Amniotic epithelial cell (primary cell): ENCODE measurements at regions not wholly inside any gene's neighbourhood (a gene's known extent, or its start where the extent isn't known, plus 50 kb on each side); places are given as distances from the start of the nearest gene placed in this dataset.
"Not testable (repeated sequence)": the region's sequence is repeated elsewhere in the genome, so short reads cannot be mapped to it uniquely, and the experiment has no call there.

Experiments used
- DNase-seq: peaks from one replicate; pipeline ENCODE4 v3.0.0-alpha.2; 2010; ENCODE audit warnings: low read depth

DNA sequence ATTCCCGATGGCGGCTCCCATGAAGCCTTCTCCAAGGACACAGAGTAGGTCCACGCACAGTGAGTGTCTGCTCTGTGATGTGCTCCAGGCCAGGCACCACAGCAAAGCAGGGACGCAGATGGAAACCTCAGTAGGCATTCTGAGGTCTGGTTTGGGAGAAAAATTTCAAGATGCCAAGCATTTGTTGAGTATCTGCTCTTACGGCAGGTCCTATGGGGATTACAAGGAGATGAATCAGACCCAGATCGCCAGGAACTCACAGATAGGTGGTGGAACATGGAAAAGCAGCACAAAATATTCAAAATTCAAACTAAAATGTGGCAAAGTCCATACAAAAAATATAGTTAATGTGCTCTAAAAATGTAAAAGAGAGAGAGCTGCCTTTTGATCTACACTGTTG lies 684.9 kb upstream of the TMEM132C start:
- no peak for DNase-seq

DNA sequence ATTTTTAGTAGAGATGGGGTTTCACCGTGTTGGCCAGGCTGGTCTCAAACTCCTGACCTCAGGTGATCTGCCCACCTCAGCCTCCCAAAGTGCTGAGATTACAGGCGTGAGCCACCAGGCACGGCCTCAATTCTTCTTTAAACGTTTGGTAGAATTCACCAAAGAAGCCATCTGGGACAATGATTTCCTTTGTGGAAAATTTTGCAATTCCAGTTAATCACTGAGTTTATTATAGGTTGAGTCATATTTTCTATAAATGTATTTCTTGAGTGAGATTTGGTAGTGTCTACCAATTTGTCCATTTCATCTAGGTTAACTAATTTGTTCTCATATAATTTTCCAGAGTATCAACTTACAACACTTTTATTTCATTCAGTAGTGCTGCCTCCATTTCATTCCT lies 683.9 kb upstream of the TMEM132C start:
- no peak for DNase-seq

DNA sequence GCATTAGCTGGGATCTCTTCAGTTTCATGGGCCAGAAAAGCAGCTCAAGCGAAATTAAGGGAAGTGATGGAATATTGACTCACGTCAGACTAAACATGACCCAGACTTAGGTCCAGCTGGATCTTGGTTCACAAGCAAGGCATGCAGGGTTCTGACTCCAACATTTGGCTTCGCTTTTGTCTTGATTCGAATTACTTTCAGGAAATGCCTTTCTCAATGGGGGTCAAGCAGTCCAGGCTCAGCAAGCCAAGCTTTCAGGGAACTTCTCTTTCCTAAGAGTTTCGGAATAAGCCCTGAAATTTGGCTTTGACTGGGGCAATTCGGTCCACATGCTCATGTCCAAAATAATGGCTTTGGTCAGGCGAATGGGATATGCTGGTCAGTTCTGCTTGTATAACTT lies 678.7 kb upstream of the TMEM132C start:
- no peak for DNase-seq

DNA sequence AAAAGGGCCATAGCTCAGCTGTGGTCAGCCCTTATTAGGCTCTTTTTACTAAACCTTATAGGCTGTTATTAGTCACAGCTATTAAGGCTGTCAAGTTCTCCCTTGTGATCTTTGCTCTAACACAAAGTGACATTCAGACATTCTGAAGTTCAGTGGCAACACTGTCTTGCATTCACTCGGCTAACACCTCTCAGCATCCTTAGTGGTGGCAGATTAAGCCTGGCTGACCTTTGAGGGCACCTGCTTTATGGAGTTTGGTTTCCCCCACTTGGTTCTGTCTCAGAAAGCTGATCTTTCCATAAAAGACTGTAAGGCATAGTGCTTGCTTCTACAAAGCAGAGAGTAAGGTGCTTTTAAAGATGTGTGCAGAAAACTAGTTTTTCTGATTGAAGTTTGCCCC lies 677.4 kb upstream of the TMEM132C start:
- DNase-seq, result no peak

DNA sequence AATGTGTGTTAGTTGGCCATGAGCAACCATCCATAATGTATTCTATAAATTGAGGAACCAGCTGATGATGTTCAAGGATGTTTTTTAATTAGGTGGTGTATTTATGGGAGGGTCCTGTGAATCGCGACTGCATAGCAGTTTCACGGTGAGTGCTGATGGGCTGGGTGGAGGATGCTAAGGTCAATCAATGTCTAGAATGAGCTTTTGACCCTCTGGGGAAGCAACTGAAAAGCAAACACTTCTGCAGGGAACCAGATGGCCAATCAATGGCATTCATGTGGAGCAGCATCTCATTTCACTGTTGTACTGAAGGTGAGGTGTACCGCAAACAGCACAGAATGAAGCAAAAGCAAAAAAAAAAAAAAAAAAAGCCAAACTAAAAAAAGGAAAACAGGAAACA lies 676.1 kb upstream of the TMEM132C start:
- no peak for DNase-seq

DNA sequence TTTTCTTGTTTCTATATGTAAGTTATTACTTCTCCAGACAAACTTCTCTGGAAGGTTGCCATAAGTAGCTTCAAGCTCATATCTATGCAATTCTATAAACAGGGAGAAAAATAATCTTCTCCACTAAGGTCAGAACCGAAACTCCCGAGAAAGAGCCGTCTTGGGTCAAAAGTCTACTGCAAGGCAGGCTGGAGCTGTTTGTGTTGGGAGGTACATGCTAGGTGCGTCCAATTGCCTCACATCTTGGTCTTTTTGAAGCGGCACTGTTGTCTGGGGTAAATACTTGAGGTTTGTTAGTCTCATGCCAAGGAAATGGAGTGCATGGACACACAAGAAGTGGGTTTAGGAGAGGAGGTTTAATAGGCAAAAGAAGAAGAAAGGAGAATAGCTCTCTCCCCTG lies 674.7 kb upstream of the TMEM132C start:
- no peak for DNase-seq

DNA sequence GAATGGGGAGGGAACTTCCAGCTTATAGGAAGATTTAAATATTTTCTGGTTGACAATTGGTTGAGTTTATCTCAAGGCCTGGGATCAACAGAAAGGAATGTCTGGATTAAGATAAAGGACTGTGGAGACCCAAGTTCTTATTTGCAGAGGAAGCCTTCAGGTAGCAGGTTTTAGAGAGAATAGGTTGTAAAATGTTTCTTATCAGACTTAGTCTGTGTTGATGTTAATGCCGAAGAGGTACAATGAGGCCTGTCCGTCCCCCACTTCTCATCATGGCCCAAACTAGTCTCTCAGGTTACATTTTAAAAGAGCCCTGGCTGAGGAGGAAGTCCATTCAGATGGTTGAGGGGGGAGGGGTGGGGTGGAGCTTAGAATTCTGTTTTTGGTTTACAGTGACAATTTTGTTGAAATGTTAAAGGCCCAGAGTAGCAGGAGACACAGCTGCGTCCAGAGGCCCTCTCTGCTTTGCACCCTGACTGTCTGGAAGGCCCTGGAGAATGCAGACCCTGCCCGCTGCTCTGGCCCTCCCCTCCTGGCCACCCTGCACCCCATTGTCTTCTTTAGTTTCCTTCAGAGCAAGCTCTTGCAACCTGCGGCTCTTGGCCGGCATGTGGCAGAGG lies 672.5 kb upstream of the TMEM132C start:
- DNase-seq, result no peak

DNA sequence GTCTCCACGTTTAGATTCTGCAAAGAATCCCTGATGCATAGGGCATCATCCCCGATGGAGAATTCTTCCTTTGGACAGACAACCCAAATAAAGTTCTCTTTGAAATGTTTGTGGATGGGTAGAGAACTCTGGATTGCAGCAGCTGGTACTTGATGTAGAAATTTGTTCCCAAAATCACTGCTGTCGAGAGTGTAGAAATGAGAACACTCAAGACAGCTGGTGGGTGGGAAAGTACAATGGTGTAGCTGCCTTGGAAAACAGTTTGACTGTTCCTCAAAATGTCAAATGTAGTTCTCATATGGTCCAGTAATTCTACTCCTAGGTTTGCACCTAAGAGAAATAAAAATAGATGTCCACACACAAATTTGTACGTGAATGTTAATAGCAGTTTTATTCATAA lies 671.5 kb upstream of the TMEM132C start:
- DNase-seq, result no peak

DNA sequence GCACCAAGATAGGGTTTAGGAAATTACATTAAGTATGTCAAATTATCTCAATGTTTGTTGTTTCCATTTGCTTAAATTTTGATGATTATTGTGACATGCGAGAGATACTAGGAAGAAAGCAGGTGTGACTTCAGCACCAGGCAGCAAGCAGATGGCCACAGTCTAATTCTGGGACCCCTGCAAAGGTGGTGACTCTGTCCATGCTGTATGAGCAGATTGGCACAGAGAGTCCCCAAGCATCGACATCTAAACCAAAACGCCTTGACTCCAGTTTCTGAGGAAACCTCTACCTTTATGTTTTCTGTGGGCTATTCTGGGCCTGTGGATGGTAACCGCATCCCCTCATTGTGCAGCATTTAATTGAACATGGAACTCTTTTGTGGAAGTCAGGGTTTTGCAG lies 670.1 kb upstream of the TMEM132C start:
- DNase-seq, result no peak

DNA sequence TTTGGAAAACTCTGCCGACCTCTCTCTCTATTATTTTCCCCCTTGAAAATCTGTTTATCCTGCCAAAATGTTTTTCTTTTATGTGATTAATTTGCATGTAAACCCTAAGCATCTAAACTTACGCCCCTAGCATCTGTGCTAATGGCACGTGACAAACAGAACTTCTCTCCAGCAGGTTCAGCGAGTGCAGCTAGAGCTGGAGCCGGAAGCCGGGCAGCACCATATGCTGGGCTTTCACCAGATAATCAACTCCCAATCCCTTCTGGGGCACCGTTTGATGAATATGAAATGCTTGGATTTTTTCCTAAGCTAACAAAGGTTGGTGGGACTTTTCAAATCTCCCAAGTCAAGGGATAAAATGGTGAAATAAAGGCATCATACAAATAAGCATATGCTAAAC lies 667.5 kb upstream of the TMEM132C start:
- no peak for DNase-seq

DNA sequence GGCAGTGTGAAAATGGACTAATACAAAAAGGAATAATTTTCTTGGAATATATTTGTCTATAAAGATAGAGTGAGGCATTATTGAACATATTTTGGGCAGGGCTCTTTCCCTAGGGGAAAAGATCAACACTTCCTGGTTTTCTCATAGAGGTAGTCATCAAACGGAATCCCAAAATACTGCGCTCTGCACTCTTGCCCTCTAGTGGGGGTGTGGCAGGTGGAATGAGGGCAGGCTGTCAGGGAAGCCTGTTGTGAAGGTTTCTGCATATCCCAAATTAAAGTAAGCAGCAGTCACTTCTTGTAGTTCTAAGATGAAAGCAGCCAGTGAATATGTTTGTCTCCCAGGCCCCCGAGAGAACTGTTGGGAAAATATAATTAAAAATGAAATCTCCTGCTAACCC lies 666.8 kb upstream of the TMEM132C start:
- no peak for DNase-seq

DNA sequence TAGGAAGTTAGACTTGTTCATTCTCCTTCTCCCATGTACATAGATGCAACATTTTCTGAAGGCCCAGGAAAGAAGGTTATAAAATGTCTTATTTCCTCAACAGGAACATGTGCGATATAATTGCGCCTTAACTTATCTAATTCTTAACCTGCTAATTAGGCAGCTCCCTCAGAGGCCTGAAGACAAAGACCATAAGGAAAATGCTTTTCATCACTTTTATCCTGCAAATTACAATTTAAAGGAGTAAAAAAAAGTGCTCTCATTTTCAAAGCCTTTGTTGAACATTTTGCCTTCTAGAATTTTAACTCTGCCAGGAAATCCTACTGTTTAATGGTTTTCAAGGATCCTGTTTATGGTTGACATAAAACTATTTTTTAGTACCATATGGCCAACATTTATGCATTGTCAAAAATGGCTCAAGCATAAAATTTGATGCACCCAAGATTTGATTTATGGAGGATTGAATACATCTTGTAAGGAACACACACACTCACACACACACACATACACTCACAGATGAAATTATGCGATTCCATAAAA lies 660.4 kb upstream of the TMEM132C start:
- DNase-seq, result no peak

DNA sequence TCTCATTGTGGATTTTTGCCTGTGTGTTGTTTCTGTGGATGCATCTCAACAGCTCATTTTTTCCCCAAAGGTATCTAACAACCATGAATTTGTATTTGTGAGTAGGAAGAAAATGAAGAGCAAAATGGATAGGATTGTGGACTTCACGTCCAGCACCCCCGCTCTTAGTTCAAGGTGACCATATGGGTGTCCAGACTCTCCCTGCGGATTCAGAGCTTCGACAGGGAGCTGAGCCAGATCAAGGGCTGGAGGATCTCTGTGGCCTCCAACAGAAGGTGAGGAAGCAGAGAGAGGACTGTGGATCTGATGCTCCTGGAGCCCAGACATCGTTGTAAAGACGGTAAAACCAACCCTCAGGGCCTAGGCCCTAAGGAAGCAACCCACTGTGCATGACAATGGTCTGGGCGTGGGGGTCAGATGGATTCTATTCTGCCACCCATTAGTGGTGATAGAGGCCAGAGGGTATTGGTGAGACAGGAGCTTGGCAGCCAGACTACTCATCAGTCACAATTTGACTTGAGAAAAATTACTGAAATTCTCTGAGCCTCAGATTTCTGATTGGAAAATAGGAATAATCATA lies 659.7 kb upstream of the TMEM132C start:
- DNase-seq, result no peak

DNA sequence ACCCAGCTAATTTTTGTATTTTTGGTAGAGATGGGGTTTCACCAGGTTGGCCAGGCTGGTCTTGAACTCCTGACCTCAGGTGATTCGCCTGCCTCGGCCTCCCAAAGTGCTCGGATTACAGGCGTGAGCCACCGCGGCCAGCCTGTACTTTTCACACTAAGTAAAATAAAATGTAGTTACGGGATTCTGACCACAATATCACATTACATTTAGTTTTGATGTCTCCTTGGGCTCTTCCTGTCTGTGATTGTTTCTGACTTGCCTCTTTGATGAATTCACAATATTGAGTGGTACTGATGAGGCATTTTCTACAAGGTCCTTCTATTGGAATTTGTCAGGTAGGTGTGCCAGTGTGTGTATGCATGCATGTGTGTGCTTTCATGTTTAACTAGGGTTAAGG lies 658.6 kb upstream of the TMEM132C start:
- DNase-seq, result not testable (repeated sequence)

DNA sequence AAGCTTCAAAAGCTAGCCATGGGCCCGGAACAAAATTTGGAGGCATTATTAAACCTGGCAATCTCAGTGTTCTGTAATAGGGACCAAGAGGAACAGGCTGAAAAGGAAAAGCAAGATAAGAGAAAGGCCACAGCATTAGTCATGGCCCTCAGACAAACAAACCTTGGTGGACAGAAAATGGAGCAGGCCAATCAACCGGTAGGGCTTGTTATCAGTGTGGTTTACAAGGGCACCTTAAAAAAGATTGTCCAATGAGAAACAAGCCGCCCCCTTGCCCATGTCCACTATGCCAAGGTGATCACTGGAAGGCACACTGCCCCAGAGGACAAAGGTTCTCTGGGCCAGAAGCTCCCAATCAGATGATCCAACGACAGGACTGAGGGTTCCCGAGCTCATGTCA lies 653.9 kb upstream of the TMEM132C start:
- no peak for DNase-seq

DNA sequence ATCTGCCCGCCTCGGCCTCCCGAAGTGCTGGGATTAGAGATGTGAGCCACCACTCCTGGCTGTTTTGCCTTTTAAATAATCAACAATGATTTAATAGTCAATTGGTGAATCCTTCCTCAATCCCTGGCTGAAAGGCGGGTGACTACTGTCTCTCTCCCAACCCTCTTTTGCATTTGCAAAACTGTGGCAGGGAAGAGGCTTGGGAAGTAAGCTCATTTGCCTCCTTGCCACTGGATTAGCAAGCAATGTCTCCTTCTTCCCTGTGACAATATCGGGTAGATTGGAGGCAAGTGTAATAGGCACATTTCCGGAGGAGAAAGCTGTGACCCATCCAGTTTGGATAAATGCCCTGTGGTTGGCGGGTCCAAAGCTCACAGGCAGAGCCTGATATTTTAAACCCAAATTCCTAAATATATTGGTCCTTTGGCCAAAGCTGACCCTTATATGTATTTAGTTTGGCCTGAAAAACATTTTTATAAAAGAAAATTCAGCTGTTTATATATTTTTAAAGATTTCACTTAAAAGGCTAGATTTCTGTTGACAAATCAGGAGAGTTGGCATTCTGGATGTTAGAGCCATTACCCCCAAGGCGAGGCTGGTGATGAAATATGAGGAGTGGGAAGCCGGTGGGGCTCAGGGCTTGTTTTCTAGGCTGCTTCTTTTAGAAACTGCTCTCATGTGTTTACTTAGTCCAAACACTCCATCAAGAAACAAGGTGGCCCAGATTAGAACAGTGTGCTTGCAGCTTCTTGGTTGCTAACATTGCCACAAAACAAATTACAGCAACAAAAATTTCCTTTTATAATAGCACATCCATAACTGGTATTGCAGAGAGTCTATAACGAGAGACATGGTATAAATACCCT lies 646.9 kb upstream of the TMEM132C start:
- no peak for DNase-seq

DNA sequence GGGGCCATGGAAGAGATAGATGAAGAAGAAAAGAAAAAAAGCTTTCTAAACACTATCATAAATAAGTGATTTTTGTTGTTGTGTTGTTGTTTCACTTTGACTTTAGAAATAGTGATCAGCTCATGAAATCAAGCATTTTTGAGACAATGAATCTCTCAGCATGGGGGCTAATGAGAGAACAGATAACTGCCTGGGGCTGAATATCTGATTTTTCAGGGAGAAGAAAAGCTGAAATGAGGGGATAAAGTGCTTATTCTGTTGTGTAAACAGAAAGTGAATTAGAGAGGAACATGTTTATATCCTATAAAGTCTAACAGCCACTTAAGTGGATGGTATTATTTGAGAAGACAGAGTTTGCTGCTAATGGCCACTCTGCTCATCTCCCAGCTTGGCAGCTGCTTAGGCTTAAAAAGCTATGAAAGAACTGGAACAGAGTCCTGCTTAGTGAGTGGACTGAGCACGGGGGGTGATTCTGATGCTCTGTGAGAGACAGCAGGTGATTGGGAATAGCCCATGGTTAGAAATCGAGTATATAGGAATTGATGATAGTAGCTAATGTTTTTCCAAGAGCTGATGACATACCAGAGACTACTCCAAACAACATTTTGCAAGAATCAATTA lies 646.1 kb upstream of the TMEM132C start:
- DNase-seq, result no peak

DNA sequence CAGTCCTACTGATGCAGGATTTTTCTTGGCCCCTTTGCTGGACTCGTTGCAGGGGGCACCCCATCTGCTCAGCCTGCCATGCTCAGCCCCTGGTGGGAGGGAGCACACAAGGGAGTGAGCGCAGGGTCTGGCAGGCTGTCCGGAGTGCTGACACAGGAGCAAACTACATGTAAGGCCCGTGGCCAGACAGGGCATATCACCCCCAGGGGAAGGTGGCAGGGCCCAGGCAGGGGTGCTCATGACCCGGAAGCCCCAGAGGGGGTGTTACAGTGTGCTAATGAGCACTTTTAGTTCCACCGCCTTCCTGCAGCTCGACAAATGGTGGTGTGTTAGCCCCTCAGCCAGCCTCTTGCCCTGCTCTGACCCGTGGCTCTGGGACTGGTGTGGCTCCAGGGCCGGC lies 645.6 kb upstream of the TMEM132C start:
- DNase-seq, result no peak

DNA sequence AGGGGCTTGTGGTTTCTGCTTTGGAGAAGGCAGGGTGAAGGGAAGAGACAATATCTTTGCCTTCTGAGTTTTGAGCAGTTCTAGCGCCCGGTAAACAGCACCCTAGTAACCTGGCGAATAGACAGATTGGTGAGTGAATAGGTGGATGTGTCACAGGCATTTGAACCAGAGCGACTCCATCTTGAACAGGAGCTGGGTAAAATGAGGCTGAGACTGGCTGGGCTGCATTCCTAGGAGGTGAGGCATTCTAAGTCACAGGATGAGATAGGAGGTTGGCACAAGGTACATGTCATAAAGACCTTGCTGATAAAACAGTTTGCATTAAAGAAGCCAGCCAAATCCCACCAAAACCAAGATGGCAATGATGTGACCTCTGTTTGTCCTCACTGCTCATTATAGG lies 643.6 kb upstream of the TMEM132C start:
- no peak for DNase-seq

DNA sequence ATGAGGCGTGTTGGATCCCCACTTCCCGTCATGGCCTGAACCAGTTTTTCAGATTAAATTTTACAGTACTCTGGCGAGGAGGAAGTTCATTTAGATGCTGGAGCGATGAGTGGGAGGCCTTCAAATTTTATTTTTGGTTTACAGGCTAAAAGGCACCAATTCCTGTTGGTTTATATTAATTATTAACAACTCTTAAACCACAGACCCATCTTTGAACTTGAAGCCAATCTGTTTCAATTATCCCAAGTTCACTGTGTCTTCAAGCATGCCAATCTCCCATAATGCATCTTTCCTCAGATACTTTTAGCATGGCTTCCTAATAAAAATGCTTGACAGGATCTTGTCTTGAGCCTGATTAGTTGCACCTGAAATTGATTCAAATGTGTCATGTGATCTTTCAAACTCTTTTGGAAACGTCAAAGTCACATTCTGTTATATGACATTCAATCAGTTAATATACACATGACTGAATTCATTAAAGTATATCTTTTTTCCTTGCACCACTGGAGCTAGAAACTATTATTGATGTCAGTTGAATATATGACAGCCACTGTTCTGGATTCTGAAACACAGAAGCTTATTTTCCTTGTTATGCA lies 641.7 kb upstream of the TMEM132C start:
- DNase-seq, result no peak

DNA sequence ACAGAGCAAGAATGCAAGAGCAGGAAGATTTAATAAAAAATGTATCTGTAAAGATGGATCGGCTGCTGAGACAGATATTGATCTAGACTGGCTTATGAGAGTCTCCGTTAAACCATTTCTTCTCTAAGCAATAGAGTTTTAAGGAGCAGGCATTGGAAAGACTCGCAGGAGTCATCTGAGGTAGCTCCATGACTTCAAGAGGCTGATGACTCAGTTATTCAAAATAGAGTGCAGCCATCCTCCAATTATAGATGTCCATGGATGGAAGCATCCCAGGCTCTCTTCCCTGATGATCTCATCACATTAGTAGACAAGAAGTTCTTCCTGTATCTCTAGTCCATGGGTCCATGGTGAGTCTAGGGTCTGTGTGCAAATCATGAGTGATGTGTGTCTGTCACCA lies 638.3 kb upstream of the TMEM132C start:
- no peak for DNase-seq

DNA sequence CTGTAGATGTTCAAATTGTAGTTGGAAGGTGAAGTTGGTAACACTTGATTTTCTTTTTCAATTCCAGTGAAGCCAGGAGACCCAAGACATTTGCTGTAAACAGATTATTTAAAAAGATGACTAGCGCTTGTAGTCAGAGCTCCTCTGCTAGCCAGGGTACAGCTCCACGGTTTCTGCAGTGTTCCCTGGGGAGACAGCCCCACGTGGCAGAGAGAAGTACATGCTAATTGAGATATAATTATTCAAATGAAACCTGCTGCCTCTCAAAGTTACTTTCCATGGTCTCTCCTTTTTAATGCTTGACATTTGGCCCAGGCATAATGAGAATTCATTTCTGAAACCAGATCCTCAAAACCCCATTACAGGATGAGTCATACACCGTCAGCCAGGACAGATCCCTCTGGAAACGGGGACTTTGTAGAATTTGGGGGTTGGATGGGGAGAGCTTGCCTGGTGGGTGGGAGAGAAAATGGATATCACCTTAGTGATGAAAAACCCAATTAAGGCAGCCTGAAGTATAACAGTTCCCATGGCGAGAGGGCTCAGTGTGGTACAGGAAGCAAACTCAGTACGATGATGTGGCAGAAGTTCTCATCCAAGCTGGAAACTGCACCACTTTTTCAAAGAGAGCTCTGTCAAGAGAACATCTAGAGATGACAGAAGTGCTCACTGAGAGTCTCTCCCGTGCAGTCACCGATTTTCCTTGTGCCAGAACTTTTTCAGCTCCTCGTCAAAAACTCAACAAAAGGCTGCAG lies 637.7 kb upstream of the TMEM132C start:
- no peak for DNase-seq
